Thyroid gland (tissue), 4 donors: ENCODE measurements at regions not wholly inside any gene's neighbourhood (a gene's known extent, or its start where the extent isn't known, plus 50 kb on each side); places are given as distances from the start of the nearest gene placed in this dataset.

Experiments used
- DNase-seq, 2 donors: peaks; one replicate each; pipeline ENCODE4 v3.0.0-alpha.2; 2019
- H3K27ac ChIP-seq, 3 donors: fragments of 200-600 bp; sonication (generic); 1 replicate in 2 of 3; 2 replicates in 1 of 3; pipeline ENCODE4 v1.5.1; 2016 to 2019; ENCODE audit warnings: mild to moderate bottlenecking in 1 of 3, moderate library complexity in 1 of 3
- H3K27me3 ChIP-seq: fragments of 200-600 bp; sonication (generic); one replicate; pipeline ENCODE4 v1.5.1; 2019
- H3K36me3 ChIP-seq, 2 donors: fragments of 200-600 bp; sonication (generic); one replicate each; pipeline ENCODE4 v1.5.1; 2016 to 2019
- H3K4me1 ChIP-seq, 2 donors: fragments of 200-600 bp; sonication (generic); one replicate each; pipeline ENCODE4 v1.5.1; 2017 to 2019
- H3K4me3 ChIP-seq, 3 donors: fragments of 200-600 bp; sonication (generic); replicated peaks in 1 of 3; 1 replicate in 2 of 3; 2 replicates in 1 of 3; pipeline ENCODE4 v1.5.1; 2016; ENCODE audit warnings: mild to moderate bottlenecking in 1 of 3
- H3K9me3 ChIP-seq: fragments of 200-600 bp; sonication (generic); one replicate; pipeline ENCODE4 v1.5.1; 2017
- POLR2A ChIP-seq, 2 donors: fragments of 450-650 bp; IDR thresholded peaks; one replicate each; pipeline ENCODE4 v1.6.1; 2017; ENCODE audit warnings: antibody characterized with exemption in 2 of 2, mild to moderate bottlenecking in 2 of 2, moderate library complexity in 1 of 2
- WGBS, 2 donors: methylation state at CpG; one replicate each; pipeline ENCODE4 v1.1.5; 2017; 5-methylcytosine and 5-hydroxymethylcytosine counted together
- intact Hi-C: fragments of 100-400 bp; cut with DNase I; formaldehyde crosslinking; loops from one replicate; pipeline ENCODE4 v1.15.1; 2023
- TF ChIP-seq, protein P1 (sequence below), 6 experiments: fragments of 200-600 bp in 3 of 6; fragments of 450-650 bp in 3 of 6; sonication (generic) in 3 of 6; IDR thresholded peaks; one replicate each; pipeline ENCODE4 v1.5.1; 2016 to 2019; ENCODE audit warnings: antibody characterized with exemption in 6 of 6, mild to moderate bottlenecking in 2 of 6, inconsistent platforms in 1 of 6, moderate library complexity in 1 of 6

GRCh38 chr2:13230221-13230620 is 513.5 kb downstream of the TRIB2 start:
- no peak overlapping the region for H3K4me3 ChIP-seq
- no peaks in the 10 kb centered on the region for H3K27me3 ChIP-seq
- 92 to 93% methylated on average over 1 of the region's 1 CpG for WGBS, 2 donors
- no peak overlapping the region for H3K27ac ChIP-seq
- intact Hi-C loops, result no loop called here
- no peak for DNase-seq
- no peaks in the 10 kb centered on the region for H3K9me3 ChIP-seq
- no peaks in the 10 kb centered on the region for H3K36me3 ChIP-seq
- TF ChIP-seq, protein P1, sequence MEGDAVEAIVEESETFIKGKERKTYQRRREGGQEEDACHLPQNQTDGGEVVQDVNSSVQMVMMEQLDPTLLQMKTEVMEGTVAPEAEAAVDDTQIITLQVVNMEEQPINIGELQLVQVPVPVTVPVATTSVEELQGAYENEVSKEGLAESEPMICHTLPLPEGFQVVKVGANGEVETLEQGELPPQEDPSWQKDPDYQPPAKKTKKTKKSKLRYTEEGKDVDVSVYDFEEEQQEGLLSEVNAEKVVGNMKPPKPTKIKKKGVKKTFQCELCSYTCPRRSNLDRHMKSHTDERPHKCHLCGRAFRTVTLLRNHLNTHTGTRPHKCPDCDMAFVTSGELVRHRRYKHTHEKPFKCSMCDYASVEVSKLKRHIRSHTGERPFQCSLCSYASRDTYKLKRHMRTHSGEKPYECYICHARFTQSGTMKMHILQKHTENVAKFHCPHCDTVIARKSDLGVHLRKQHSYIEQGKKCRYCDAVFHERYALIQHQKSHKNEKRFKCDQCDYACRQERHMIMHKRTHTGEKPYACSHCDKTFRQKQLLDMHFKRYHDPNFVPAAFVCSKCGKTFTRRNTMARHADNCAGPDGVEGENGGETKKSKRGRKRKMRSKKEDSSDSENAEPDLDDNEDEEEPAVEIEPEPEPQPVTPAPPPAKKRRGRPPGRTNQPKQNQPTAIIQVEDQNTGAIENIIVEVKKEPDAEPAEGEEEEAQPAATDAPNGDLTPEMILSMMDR (IDR thresholded peaks at IDR 0.05), result no peak
- TF ChIP-seq POLR2A (IDR thresholded peaks at IDR 0.05), result no peak
- no peaks in the 10 kb centered on the region for H3K4me1 ChIP-seq

GRCh38 chr2:13240061-13240460 is 523.3 kb downstream of the TRIB2 start:
- TF ChIP-seq, protein P1 (IDR thresholded peaks at IDR 0.05), result no peak
- TF ChIP-seq POLR2A (IDR thresholded peaks at IDR 0.05), result no peak
- no peaks in the 10 kb centered on the region for H3K9me3 ChIP-seq
- no peak for DNase-seq
- no peaks in the 10 kb centered on the region for H3K4me1 ChIP-seq
- H3K27ac ChIP-seq, result no peak overlapping the region
- intact Hi-C loops, result no loop called here
- no peaks in the 10 kb centered on the region for H3K36me3 ChIP-seq
- H3K4me3 ChIP-seq, result no peak overlapping the region
- H3K27me3 ChIP-seq, result no peaks in the 10 kb centered on the region

DNA sequence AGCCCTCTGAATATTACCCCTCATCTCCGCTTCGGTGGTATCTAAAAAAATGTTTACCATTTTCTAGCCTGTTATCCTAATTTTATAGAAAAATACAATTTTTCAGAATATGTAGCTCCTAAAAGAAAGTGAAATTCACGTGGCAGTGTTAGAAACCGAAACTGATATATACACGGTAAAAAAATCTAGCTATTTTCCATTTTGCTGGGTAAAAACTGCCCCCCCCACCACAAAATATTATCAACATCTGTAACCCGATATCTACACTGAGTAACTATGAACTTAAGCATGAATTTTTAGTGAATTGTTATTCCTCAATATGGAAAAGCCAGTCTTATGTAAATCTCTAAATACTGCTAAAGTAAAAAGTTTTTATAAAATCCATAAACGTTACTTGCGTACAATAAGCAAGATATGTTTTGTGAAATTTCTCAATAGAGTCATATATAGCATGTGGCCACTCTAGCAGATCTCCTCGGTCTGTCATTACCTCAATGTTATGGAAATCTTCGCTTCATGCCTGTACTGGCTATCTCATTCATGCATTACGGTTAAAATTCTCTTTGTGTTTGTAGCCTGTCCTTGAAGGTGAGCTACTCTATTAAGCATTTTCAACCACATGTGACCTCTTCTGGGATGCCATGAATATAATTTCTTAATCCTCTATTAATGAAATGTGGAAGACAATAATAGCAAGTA is 524.2 kb downstream of the TRIB2 start:
- Histone ChIP-seq H3K4me3 (no peak overlapping the region), H3K27me3 (no peaks in the 10 kb centered on the region), H3K9me3 (no peaks in the 10 kb centered on the region), H3K4me1 (no peaks in the 10 kb centered on the region), H3K36me3 (no peaks in the 10 kb centered on the region), H3K27ac (no peak overlapping the region)
- DNase-seq, result no peak
- WGBS, 2 donors, result 84 to 87% methylated on average over 11 of the region's 11 CpGs
- intact Hi-C loops, result no loop called here
- no peak for TF ChIP-seq POLR2A (IDR thresholded peaks at IDR 0.05)
- TF ChIP-seq, protein P1 (IDR thresholded peaks at IDR 0.05), result no peak

DNA sequence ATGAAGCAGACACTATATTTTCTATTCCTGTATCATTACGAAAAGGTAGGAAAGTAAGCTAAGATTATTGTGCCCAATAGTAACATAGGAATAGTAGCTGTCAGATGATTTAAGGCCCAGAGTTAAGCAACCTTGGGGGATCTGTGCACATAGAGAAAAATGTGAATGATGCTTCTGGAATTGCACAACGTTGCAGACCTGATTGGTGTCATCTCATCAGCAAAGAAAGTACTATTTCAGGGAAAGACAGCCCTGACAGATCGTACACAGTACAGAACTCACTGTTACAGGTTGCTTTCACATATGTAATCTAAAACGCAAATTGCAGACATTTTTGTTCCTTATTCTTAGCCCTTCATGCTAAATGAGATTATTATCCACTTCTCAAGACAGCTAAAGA is 535.9 kb downstream of the TRIB2 start:
- Histone ChIP-seq H3K27ac (no peak overlapping the region), H3K4me1 (no peaks in the 10 kb centered on the region), H3K4me3 (no peak overlapping the region), H3K36me3 (no peaks in the 10 kb centered on the region), H3K27me3 (no peaks in the 10 kb centered on the region), H3K9me3 (no peaks in the 10 kb centered on the region)
- TF ChIP-seq POLR2A (IDR thresholded peaks at IDR 0.05), result no peak
- TF ChIP-seq, protein P1 (IDR thresholded peaks at IDR 0.05), result no peak
- intact Hi-C loops, result no loop called here
- no peak for DNase-seq
- 67 to 68% methylated on average over 4 of the region's 4 CpGs for WGBS, 2 donors

- DNase-seq, result no peak
- intact Hi-C loops, result no loop called here
- Histone ChIP-seq H3K4me3 (no peak overlapping the region), H3K9me3 (no peaks in the 10 kb centered on the region), H3K27ac (no peak overlapping the region), H3K4me1 (no peaks in the 10 kb centered on the region), H3K36me3 (no peaks in the 10 kb centered on the region), H3K27me3 (no peaks in the 10 kb centered on the region)
- TF ChIP-seq, protein P1 (IDR thresholded peaks at IDR 0.05), result no peak
- TF ChIP-seq POLR2A (IDR thresholded peaks at IDR 0.05), result no peak
- WGBS, 2 donors, result 73 to 91% methylated on average over 1 of the region's 1 CpG
These were observed 538.7 kb downstream of the TRIB2 start for GRCh38 chr2:13255485-13255884.
